A673 (cell line): ENCODE measurements at regions not wholly inside any gene's neighbourhood (a gene's known extent, or its start where the extent isn't known, plus 50 kb on each side); places are given as distances from the start of the nearest gene placed in this dataset.

Experiments
- BruUV-seq: library from RNA; stranded (reverse); fragments of 400-500 nt; replicated peaks from 2 replicates; lab custom pipeline; 2021; lab: Mats Ljungman, UMichigan
- CTCF ChIA-PET: fragments of 300-600 bp; sonication (Branson Sonifier 250); formaldehyde crosslinking; loops from one replicate; lab custom pipeline; 2022; ENCODE audit warnings: antibody characterized with exemption; lab: Charles Lee
- POLR2A ChIA-PET: fragments of 300-600 bp; sonication (Branson Sonifier 250); formaldehyde crosslinking; loops from one replicate; lab custom pipeline; 2022; ENCODE audit warnings: antibody characterized with exemption; ENCODE audit not compliant: low non-redundant PET; lab: Charles Lee
- DNase-seq: peaks from one replicate; pipeline ENCODE4 v3.0.0-alpha.2; 2015; ENCODE audit warnings: low spot score
- H3K27ac ChIP-seq: fragments of 200-600 bp; sonication (generic); 2 replicates; pipeline ENCODE4 v1.5.1; 2016; ENCODE audit warnings: mixed run types, low read depth, mild to moderate bottlenecking, mixed read lengths, antibody characterized with exemption, low read length; ENCODE audit not compliant: poor library complexity, severe bottlenecking
- H3K27me3 ChIP-seq: fragments of 200-600 bp; sonication (generic); replicated peaks from 2 replicates; pipeline ENCODE4 v1.6.1; 2017; ENCODE audit warnings: mixed run types, low read depth, mild to moderate bottlenecking, mixed read lengths, antibody characterized with exemption, low read length; ENCODE audit not compliant: insufficient read depth, poor library complexity
- H3K36me3 ChIP-seq: fragments of 200-600 bp; sonication (generic); 2 replicates; pipeline ENCODE4 v1.6.1; 2016; ENCODE audit warnings: mixed run types, mild to moderate bottlenecking, mixed read lengths, antibody characterized with exemption, low read length; ENCODE audit not compliant: insufficient read depth, poor library complexity, severe bottlenecking
- H3K4me1 ChIP-seq: fragments of 200-600 bp; sonication (generic); 2 replicates; pipeline ENCODE4 v1.6.1; 2017; ENCODE audit warnings: mixed run types, mild to moderate bottlenecking, mixed read lengths, antibody characterized with exemption, low read length; ENCODE audit not compliant: insufficient read depth, poor library complexity, severe bottlenecking
- H3K4me3 ChIP-seq: fragments of 200-600 bp; sonication (generic); 2 replicates; pipeline ENCODE4 v1.5.1; 2016; ENCODE audit warnings: low read depth, mixed run types, mild to moderate bottlenecking, mixed read lengths, low read length; ENCODE audit not compliant: poor library complexity, severe bottlenecking
- H3K9me3 ChIP-seq: fragments of 200-600 bp; sonication (generic); 2 replicates; pipeline ENCODE4 v1.6.1; 2016; ENCODE audit warnings: mixed run types, low read depth, mild to moderate bottlenecking, mixed read lengths, antibody characterized with exemption, low read length; ENCODE audit not compliant: poor library complexity, severe bottlenecking
- EZH2 ChIP-seq: fragments of 200-600 bp; sonication (generic); IDR thresholded peaks from 2 replicates; pipeline ENCODE4 v1.6.1; 2017; ENCODE audit warnings: borderline replicate concordance, low read depth, mild to moderate bottlenecking, mixed read lengths, antibody characterized with exemption, low read length; ENCODE audit not compliant: poor library complexity, severe bottlenecking
- intact Hi-C: fragments of 100-400 bp; cut with micrococcal nuclease; formaldehyde crosslinking; loops from one replicate; pipeline ENCODE4 v1.10.0; 2022; ENCODE audit not compliant: unreplicated experiment
- TF ChIP-seq, protein P1 (sequence below): fragments of 300-800, 200-600 bp; sonication (generic); conservative IDR thresholded peaks from 2 replicates; pipeline ENCODE4 v1.5.1; 2017; ENCODE audit warnings: low read depth, mild to moderate bottlenecking, antibody characterized with exemption, low read length, moderate library complexity, mixed read lengths

DNA sequence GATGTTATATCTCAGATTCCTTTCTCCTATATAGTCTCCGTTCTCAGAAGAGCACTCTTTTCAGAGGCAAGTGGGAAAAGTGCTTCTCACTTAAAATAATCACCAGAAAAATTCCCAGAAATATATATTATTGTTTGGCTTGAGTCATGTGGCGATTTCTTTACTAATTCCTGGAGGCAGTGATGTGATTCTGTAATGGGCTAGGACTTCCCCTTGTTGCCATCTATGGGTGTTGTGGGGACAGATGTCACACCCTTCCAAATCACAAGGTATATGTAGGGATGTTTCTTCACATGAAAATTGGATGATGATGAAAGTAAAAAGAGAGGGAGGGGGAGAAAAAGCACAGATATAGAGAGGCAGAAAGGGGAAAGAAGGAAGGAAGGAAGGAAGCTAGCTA lies 553.4 kb downstream of the PPP4R3C start:
- Histone ChIP-seq H3K27me3 (no peaks in the 10 kb centered on the region), H3K9me3 (no peaks in the 10 kb centered on the region), H3K4me1 (no peaks in the 10 kb centered on the region), H3K36me3 (no peaks in the 10 kb centered on the region), H3K27ac (no peak overlapping the region), H3K4me3 (no peak overlapping the region)
- no peak for TF ChIP-seq EZH2
- TF ChIP-seq, protein P1, sequence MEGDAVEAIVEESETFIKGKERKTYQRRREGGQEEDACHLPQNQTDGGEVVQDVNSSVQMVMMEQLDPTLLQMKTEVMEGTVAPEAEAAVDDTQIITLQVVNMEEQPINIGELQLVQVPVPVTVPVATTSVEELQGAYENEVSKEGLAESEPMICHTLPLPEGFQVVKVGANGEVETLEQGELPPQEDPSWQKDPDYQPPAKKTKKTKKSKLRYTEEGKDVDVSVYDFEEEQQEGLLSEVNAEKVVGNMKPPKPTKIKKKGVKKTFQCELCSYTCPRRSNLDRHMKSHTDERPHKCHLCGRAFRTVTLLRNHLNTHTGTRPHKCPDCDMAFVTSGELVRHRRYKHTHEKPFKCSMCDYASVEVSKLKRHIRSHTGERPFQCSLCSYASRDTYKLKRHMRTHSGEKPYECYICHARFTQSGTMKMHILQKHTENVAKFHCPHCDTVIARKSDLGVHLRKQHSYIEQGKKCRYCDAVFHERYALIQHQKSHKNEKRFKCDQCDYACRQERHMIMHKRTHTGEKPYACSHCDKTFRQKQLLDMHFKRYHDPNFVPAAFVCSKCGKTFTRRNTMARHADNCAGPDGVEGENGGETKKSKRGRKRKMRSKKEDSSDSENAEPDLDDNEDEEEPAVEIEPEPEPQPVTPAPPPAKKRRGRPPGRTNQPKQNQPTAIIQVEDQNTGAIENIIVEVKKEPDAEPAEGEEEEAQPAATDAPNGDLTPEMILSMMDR = no peak
- no TSS peak for BruUV-seq
- DNase-seq = no peak
- POLR2A ChIA-PET = no interaction called here
- intact Hi-C loops = no loop called here
- CTCF ChIA-PET = no interaction called here

DNA sequence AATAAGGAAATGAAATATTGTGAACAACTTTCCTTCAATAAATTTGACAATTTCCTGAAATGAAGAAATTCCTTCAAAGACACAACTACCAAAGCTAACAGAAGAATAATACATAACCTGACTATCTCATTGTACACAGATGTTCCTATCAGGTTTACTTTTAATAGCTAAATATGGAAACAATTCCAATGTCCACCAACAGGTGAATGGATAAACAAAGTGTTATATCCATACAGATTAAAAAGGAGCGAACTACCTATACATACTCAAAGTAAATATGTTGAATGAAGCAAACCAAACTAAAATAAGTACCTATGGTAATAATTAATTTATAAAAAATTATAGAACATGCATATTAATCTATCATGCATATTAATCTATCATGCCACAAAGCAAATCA lies 554.9 kb downstream of the PPP4R3C start:
- no peak for DNase-seq
- H3K36me3 ChIP-seq = no peaks in the 10 kb centered on the region
- no peaks in the 10 kb centered on the region for H3K9me3 ChIP-seq
- no peak for TF ChIP-seq EZH2
- TF ChIP-seq, protein P1 = no peak
- H3K4me3 ChIP-seq = no peak overlapping the region
- CTCF ChIA-PET = no interaction called here
- H3K27me3 ChIP-seq = no peaks in the 10 kb centered on the region
- no peak overlapping the region for H3K27ac ChIP-seq
- BruUV-seq = no TSS peak
- intact Hi-C loops = no loop called here
- POLR2A ChIA-PET = no interaction called here
- H3K4me1 ChIP-seq = no peaks in the 10 kb centered on the region

DNA sequence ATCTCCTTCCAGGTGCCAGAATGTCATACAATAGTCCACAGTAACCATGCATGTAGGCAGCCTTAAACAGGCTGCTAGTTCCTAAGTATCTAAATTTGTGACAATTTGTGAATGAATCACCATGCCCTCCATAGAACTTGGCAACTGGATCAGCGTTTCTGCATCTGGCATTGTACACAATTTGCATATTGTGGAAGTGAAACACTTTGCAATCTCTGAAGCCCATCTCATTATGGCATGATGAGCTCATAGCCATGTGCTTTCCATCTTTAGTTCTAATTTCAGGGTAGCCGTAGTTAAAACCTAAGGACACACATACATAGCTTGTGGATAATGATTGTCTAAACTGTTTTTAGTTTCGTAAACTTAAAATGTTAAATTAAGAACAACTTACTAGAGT lies 573.6 kb downstream of the PPP4R3C start:
- Histone ChIP-seq H3K27me3 (no peaks in the 10 kb centered on the region), H3K4me3 (no peak overlapping the region), H3K27ac (no peak overlapping the region), H3K4me1 (no peaks in the 10 kb centered on the region), H3K36me3 (no peaks in the 10 kb centered on the region), H3K9me3 (no peaks in the 10 kb centered on the region)
- intact Hi-C loops = no loop called here
- no TSS peak for BruUV-seq
- ChIA-PET POLR2A (no interaction called here), CTCF (no interaction called here)
- DNase-seq = no peak
- TF ChIP-seq, protein P1 = no peak
- no peak for TF ChIP-seq EZH2
